GM18909 (cell line): ENCODE measurements at regions not wholly inside any gene's neighbourhood (a gene's known extent, or its start where the extent isn't known, plus 50 kb on each side); places are given as distances from the start of the nearest gene placed in this dataset.

Experiments used
- ATAC-seq: cut with Tn5 transposase; IDR thresholded peaks from one replicate; pipeline ENCODE4 v1.9.1; 2021; ENCODE audit warnings: mild to moderate bottlenecking; ENCODE audit not compliant: unreplicated experiment, poor library complexity

- ATAC-seq, result no peak
These were observed 213.3 kb upstream of the THBS1 start for GRCh38 chr15:39367596-39367995.

GRCh38 chr15:39369768-39370167 lies 211.1 kb upstream of the THBS1 start:
- ATAC-seq, result no peak

GRCh38 chr15:39376371-39376909 lies 204.4 kb upstream of the THBS1 start:
- ATAC-seq, result no peak

GRCh38 chr15:39381517-39381916 lies 199.4 kb upstream of the THBS1 start:
- ATAC-seq, result peak; percentile 65

GRCh38 chr15:39388118-39388517 lies 192.8 kb upstream of the THBS1 start:
- ATAC-seq, result no peak

- no peak for ATAC-seq
These were observed 189.6 kb upstream of the THBS1 start for GRCh38 chr15:39391230-39391629.

GRCh38 chr15:39392469-39393047 lies 188.3 kb upstream of the THBS1 start:
- ATAC-seq, result no peak

GRCh38 chr15:39393575-39394335 lies 187.1 kb upstream of the THBS1 start:
- ATAC-seq, result no peak

GRCh38 chr15:39394496-39394895 lies 186.4 kb upstream of the THBS1 start:
- ATAC-seq, result no peak

- no peak for ATAC-seq
These were observed 183.8 kb upstream of the THBS1 start for GRCh38 chr15:39396979-39397615.

- peak; percentile 70 for ATAC-seq
These were observed 183.0 kb upstream of the THBS1 start for GRCh38 chr15:39397883-39398282.

- ATAC-seq, result no peak
These were observed 181.3 kb upstream of the THBS1 start for GRCh38 chr15:39399600-39399999.

GRCh38 chr15:39400002-39400401 lies 180.9 kb upstream of the THBS1 start:
- ATAC-seq, result no peak

- no peak for ATAC-seq
These were observed 179.9 kb upstream of the THBS1 start for GRCh38 chr15:39400821-39401550.

- no peak for ATAC-seq
These were observed 177.2 kb upstream of the THBS1 start for GRCh38 chr15:39403640-39404117.

- no peak for ATAC-seq
These were observed 176.1 kb upstream of the THBS1 start for GRCh38 chr15:39404767-39405181.

- peak; percentile 78 for ATAC-seq
These were observed 174.4 kb upstream of the THBS1 start for GRCh38 chr15:39406485-39406884.

GRCh38 chr15:39407116-39407515 lies 173.8 kb upstream of the THBS1 start:
- no peak for ATAC-seq

- no peak for ATAC-seq
These were observed 170.9 kb upstream of the THBS1 start for GRCh38 chr15:39409876-39410530.
